ENCODE measurements at regions not wholly inside any gene's neighbourhood (a gene's known extent, or its start where the extent isn't known, plus 50 kb on each side); places are given as distances from the start of the nearest gene placed in this dataset.

GRCh38 chr15:87628311-87628710 lies 628.2 kb downstream of the NTRK3 start:
- no peak for DNase-seq

GRCh38 chr15:87626860-87627259 lies 629.7 kb downstream of the NTRK3 start:
- DNase-seq = no peak

GRCh38 chr15:87623832-87624231 lies 632.7 kb downstream of the NTRK3 start:
- no peak for DNase-seq

- no peak for DNase-seq
These were observed 636.1 kb downstream of the NTRK3 start for GRCh38 chr15:87620393-87620792.

- DNase-seq = no peak
These were observed 637.2 kb downstream of the NTRK3 start for GRCh38 chr15:87619161-87619960.

- DNase-seq = no peak
These were observed 638.3 kb downstream of the NTRK3 start for GRCh38 chr15:87618203-87618725.

- no peak for DNase-seq
These were observed 641.8 kb downstream of the NTRK3 start for GRCh38 chr15:87614704-87615103.

- DNase-seq = no peak
These were observed 646.2 kb downstream of the NTRK3 start for GRCh38 chr15:87610366-87610765.

- DNase-seq = no peak
These were observed 646.6 kb downstream of the NTRK3 start for GRCh38 chr15:87609894-87610293.

DNA sequence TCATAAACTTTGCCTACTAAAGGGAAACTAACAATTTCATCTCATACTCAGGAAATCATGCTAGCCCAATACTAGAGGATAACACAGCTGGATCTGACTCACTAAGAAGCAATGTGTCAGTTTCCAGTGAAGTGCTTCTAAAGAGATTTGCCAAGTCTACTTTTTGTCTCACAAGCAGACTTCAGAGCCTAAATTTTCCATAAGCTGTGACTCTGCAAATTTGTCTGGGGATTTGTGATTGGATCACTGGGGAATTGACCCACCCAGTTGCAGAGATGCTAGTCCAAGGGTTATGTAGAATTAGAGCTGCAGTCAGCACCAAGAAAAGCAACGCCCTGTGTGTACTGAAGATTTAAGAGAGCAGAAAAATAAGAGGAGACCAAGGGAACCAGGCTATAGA lies 647.1 kb downstream of the NTRK3 start:
- DNase-seq = no peak

GRCh38 chr15:87608238-87609028 lies 648.1 kb downstream of the NTRK3 start:
- no peak for DNase-seq

DNA sequence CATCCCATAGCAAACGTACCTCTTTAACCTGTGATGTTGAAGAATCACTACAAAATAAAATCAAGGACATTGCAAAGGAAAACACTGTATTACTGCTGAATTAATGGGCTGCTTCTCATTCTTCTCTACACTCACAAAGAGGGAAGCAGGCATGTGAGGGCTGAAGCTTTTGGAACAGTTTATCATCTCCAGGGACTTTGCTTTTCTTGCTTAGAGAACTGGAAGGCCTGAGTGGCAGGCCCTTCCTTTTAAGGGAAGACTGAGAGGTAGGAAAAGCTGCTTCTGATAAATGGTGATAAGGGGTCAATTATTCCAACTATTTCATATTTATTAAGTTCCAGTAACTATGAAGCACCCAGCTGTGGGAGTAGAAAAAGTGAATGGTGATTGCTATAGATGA lies 649.6 kb downstream of the NTRK3 start:
- DNase-seq = no peak

GRCh38 chr15:87604857-87605446 lies 651.6 kb downstream of the NTRK3 start:
- DNase-seq = no peak

- no peak for DNase-seq
These were observed 654.2 kb downstream of the NTRK3 start for GRCh38 chr15:87602371-87602770.

DNA sequence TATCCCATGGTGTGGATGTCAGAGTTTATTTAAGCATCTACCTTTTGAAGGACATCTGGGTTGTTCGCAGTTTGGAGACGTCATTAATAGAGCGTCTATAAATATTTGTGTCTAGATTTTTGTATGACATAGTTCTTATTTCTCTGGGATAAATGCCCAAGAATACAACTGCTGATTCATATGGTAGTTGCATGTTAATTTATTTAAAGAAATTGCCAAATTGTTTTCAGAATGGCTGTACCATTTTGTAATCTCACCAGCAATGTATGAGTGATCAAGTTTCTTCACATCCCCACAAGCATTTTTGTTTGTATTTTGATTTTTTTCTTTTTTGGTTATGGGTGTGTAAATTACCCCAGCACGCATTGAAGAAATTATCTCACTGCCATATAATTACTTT lies 656.9 kb downstream of the NTRK3 start:
- no peak for DNase-seq

DNA sequence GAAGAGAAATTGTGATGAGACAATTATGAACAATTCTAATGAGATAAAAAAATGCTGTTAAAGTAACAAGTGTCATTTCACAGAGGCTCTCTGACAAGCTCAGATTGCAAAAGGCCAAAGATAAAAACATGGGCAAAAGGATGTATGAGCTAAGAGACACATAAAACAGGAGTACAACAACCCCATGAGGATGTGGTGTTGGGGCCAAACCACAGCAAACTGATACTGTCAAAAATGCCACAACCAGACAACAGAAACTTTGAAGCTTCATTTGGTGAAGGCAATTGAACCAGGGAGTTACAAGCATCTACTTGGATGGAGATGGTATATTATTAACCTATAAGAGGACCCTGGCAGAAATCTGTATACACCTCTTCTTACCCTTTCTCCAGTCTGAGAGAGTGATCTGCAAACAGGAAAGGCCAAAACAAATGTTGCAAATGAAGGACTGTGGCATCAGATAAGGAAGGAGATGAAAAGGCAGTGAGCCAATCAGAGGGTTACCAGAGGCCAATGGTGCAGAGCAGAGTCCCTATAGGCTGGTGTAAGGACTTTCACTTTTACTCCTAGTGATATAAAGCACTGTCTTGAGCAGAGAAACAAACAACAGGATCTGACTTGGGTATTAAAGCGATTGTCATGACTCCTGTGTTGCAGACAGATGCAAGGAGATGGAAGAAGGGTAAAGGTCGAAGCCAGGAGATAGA lies 659.0 kb downstream of the NTRK3 start:
- DNase-seq = peak in 3 of 6 experiments; percentile 15 to 64 (median 61)

DNA sequence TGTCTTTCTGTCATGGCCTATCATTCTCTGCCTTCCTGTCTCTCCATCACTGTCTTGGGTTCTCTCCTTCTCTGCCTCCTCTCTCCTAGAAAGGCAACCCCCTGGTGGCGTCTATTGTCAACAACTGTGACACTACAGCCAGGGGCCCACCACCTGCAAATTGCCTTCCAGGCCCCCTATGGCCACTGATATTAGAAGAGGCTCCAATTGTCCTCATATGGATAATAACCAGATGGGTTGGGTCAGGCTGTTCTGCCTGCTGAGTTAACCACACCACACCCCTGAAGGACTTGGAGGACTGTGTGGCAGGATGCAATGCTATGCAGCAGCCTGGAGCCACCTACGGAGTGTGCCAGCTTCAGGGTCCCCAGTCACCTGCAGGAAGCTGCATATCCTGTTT lies 665.0 kb downstream of the NTRK3 start:
- no peak for DNase-seq

DNA sequence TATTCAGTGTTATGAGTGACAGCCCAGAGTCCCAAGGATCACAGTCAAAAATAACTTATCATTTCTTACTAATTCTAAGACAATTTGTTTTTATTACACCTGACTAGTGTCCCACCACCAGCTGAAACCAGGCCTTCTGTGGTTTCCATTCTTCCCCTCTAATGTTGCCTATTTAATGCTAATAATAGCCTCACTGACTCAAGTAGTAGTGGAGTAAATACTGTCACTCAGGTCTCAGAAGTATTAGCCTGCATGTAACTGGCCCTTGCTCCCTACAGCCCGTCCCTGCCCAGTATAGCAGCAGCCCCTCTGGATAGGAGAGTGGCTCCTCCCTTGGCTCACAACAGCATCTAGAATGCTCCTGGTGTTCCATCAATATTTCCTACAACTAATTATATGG lies 665.5 kb downstream of the NTRK3 start:
- no peak for DNase-seq

DNA sequence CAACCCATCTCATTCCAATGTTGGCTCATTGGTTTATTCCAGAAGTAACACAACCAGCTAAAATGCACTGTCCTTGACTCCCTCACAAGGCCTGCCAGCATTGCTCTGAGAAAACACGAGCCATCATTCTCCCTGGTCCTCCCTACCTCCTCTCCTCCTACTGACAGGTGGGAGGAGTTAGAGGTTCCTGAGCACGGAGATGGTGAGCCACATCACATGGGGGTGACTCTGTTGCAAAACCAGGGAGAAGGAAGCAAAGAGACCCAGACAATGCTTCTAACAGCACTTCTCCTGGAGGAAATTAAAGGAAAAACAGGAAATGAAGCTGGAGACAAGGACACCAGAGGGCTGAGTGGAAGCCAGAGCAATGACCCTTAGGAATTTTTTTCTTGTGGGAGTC lies 667.4 kb downstream of the NTRK3 start:
- DNase-seq = no peak

GRCh38 chr15:87582169-87582568 lies 674.4 kb downstream of the NTRK3 start:
- peak in 1 of 6 experiments; percentile 1 for DNase-seq

GRCh38 chr15:87579537-87579936 lies 677.0 kb downstream of the NTRK3 start:
- DNase-seq = no peak

DNA sequence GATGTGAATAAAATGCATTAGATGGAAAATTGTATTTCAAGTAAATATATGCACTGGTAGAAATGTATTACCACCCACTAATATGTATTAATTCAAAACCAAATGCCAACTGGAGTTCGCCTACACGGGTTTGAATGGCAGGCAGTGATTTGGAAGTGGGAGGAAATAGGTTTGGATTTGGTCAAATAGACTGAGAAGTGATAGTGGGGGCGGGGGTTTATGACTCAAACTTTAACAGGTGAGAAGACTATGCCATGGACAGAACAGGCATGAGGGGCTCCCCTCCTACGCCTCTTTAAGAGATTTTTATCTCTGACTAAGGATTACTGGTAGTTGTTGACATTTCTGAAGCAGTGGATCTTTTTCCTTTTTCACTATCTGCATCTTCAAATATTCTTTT lies 677.8 kb downstream of the NTRK3 start:
- no peak for DNase-seq

GRCh38 chr15:87577336-87577735 lies 679.2 kb downstream of the NTRK3 start:
- no peak for DNase-seq

All from stimulated activated naive CD4-positive, alpha-beta T cell (primary cell).